Right lobe of liver (tissue), 4 donors: ENCODE measurements at regions not wholly inside any gene's neighbourhood (a gene's known extent, or its start where the extent isn't known, plus 50 kb on each side); places are given as distances from the start of the nearest gene placed in this dataset.
A peak's percentile ranks its signal among the peaks of the same experiment; 100 is the strongest.

ENCODE experiments used
- POLR2A ChIP-seq: fragments of 450-650 bp; IDR thresholded peaks from one replicate; pipeline ENCODE4 v1.6.1; 2017; ENCODE audit warnings: antibody characterized with exemption, mild to moderate bottlenecking
- TF ChIP-seq, protein P1 (sequence below), 4 donors: fragments of 200-600 bp in 3 of 4; fragments of 450-650 bp in 1 of 4; IDR thresholded peaks; one replicate each; pipeline versions ENCODE4 v1.5.1 to v1.8.0; 2016 to 2022; ENCODE audit warnings: antibody characterized with exemption in 4 of 4, mild to moderate bottlenecking in 2 of 4
- donor health status: DM: no; HTN: no; CAD: no.
- donor health status: DM: no; HTN: no; CAD: no.
- donor health status: DM: no; HTN: yes; CAD: no.

DNA sequence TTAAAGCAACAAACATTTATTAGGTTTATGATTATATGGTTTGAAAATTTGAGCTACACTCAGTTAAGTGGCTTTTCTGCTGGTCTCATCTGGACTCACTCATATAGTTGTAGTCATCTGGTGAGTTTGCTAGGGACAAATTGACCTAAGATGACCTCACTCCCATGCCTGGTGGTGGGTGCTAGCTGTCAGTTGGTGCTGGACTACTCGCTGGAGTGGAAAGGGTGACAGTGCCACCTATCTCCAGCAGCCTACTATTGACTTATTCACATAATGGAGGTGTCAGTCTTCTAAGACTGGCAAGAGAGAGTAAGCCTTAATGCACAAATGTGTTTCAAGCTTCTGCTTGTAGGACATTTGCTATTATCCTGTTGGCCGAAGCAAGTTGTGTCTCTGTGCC lies 88.2 kb downstream of the TASL start:
- TF ChIP-seq POLR2A, result no peak
- TF ChIP-seq, protein P1, sequence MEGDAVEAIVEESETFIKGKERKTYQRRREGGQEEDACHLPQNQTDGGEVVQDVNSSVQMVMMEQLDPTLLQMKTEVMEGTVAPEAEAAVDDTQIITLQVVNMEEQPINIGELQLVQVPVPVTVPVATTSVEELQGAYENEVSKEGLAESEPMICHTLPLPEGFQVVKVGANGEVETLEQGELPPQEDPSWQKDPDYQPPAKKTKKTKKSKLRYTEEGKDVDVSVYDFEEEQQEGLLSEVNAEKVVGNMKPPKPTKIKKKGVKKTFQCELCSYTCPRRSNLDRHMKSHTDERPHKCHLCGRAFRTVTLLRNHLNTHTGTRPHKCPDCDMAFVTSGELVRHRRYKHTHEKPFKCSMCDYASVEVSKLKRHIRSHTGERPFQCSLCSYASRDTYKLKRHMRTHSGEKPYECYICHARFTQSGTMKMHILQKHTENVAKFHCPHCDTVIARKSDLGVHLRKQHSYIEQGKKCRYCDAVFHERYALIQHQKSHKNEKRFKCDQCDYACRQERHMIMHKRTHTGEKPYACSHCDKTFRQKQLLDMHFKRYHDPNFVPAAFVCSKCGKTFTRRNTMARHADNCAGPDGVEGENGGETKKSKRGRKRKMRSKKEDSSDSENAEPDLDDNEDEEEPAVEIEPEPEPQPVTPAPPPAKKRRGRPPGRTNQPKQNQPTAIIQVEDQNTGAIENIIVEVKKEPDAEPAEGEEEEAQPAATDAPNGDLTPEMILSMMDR (IDR thresholded peaks at IDR 0.05), result peak in 3 of 4 donors; percentile 5 to 21 (median 17)
